Neural progenitor cell (in vitro differentiated cells): ENCODE measurements at regions not wholly inside any gene's neighbourhood (a gene's known extent, or its start where the extent isn't known, plus 50 kb on each side); places are given as distances from the start of the nearest gene placed in this dataset.

ENCODE experiments used
- CTCF ChIP-seq: fragments of 200-600 bp; sonication (generic); IDR thresholded peaks from 2 replicates; pipeline ENCODE4 v1.5.1; 2017; ENCODE audit warnings: antibody characterized with exemption, mild to moderate bottlenecking
- EZH2 ChIP-seq: fragments of 200-600 bp; sonication (generic); IDR thresholded peaks from 2 replicates; pipeline ENCODE4 v1.6.1; 2017; ENCODE audit warnings: antibody characterized with exemption, mild to moderate bottlenecking, moderate library complexity
- EZH2phosphoT487 ChIP-seq: fragments of 200-600 bp; sonication (generic); IDR thresholded peaks from 2 replicates; pipeline ENCODE4 v1.6.1; 2017; ENCODE audit warnings: antibody characterized with exemption

DNA sequence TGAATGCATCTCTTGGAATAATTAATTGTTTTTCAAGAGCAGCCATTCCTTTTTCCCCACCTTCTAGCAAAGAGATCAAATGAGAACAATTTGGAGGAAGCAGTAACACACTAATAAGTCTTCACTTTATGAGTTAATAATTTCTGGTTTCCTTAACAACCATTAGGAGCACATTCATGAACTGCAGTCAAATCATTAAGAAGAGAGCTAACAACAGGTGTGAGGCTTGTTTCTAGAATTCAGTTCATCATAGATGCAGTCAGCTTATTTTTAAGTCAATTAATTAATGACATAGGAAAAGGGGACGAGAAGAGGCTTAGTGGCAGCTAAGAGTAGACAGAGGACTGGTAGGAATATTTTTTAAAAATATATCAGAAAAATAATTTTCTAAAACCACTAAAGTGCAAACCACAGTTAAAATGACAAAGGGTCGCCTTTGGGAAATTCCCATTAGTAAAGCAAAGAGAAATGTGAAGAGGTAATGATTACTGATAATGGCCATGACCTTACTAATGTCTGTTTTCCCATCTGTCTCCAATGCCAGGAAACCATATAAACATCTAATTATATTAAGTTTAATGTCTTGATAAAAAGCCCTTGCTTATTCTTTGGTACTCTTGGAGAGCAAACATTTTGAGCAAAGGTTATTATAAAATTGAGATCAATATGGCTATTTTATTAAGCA is 184.2 kb downstream of the KCNJ2 start:
- TF ChIP-seq EZH2phosphoT487: no peak
- no peak for TF ChIP-seq CTCF
- no peak for TF ChIP-seq EZH2
